Activated CD4-positive, alpha-beta T cell treated with anti-CD3 and anti-CD28 coated beads, Interleukin-2, Interleukin-4, amounts not matched to agents 100 ng/mL and 50 ng/mL, durations not matched to agents 16 hours and 8 hours (primary cell): ENCODE measurements at regions not wholly inside any gene's neighbourhood (a gene's known extent, or its start where the extent isn't known, plus 50 kb on each side); places are given as distances from the start of the nearest gene placed in this dataset.
"Not testable (repeated sequence)": the region's sequence is repeated elsewhere in the genome, so short reads cannot be mapped to it uniquely, and the experiment has no call there.

ENCODE experiments used
- DNase-seq: peaks from one replicate; pipeline ENCODE4 v3.0.0-alpha.2; 2020; ENCODE audit warnings: low spot score

DNA sequence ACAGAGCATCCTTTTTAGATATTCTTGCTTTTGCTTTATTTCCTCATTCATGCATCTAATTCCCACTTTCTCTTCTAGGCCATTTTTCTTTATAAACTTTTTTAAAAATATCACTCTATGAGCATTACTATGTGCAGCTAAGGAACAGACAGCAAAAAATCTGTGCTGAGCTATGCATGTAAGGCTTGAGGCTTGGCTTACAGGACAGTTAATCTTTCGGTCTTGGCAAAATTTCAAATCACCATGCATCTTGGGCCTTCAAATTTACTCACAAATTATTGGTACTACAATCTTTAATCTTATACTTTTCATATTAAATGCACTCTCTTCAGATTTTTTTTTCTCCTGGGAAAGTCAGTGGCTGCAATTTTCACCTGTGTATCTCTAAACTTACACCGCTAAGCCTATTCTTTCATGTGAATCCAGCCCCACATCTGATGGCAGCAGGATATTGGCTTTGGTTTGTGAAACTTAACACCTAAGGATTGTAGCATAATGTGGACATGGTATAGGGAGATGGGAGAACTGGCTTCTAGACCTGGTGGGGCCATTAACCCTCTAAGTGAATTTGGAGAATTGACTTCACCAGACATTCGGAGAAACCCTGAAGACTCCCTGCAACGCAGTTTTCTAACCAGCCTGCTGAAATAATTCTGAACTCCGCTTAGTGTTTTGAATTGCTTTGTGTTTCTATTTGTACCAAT is 278.3 kb downstream of the SPRY1 start:
- DNase-seq = no peak

DNA sequence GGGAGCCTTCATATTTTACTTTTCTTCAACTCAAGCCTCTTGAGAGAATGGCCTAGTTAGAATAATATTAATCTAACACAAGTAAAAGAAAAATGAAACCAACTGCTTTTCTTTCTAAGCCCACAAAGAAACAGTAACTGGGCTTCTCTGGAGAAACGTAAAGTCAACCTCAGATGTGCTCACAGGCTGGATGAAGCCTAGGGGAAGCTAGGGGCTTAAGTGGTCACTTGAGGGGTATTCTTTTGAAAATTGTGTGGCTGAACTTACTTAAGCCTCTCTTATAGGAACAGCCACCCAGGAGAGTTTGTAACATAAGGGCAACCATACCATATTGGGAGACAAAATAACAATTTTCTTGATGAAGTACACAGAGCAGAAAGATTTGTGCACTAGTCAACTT is 279.0 kb downstream of the SPRY1 start:
- no peak for DNase-seq

DNA sequence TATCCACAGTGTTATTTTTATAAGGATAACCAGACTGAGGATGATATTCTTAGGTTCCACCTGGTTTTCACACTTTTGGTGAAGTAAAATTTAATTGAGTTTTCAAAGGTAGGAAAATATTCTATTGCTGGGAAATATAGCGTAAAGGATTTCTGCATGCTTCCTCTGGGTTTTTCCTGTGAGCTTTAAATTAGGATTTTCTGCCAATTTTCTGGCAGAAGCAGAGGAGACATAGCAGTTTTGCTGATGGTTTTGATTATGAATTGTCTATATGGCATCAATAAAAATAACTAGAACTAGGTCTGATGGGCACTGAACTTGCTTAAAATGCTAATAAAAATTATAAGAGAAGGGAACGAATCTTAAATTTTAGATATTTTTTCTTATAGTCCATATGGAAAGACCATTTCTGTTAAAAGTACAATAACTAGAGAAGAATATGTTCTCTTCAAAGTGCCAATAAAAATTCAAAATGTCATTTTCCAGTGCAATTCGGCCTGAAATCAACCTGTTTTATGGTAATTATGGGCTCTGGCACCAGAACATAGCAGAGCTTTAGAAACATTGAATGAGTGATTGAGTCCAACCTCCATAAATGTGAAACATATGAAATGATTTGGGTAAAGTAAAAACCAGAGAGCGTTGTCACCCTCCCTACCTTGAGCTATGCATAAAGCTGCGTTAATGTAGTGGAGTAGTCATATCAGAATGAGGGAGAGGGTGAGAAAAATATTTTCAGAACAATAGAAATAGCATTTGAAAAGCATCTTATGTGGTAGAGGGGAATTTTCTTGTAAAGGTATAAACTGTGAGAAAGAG is 279.7 kb downstream of the SPRY1 start:
- no peak for DNase-seq

DNA sequence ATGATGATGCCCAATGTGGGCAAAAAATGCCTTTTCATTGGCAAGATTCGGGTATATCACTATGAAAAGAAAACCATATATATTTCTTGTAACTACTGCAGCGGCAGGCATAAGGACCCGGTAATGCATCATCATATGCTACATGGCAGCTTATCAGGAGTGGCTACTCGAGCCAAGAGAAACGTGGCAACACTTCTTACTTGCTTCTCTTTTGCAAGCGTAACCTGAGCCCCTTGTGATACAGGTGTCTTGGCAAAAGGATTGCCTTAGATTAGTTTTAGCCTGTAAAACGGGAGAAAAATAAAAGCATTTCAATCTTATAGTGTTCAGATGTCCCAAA is 280.3 kb downstream of the SPRY1 start:
- no peak for DNase-seq

DNA sequence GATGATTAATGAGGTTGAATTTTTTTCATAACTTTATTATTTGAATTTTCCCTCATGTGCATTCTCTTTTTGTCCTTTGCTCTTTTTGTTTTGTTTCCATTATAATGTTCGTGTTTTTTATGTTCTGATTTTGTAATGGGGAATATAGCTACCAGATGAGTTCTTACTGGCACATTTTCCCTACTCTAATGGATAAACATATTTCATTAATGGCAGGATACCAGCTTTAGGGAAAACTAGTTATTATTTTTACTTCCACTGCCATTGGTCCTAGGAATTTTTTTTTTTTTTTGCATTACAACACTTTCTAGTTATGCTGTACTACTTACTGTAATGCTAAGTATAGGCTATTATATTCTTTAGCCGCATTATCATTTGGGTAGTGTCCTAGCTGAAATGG is 286.3 kb downstream of the SPRY1 start:
- no peak for DNase-seq

DNA sequence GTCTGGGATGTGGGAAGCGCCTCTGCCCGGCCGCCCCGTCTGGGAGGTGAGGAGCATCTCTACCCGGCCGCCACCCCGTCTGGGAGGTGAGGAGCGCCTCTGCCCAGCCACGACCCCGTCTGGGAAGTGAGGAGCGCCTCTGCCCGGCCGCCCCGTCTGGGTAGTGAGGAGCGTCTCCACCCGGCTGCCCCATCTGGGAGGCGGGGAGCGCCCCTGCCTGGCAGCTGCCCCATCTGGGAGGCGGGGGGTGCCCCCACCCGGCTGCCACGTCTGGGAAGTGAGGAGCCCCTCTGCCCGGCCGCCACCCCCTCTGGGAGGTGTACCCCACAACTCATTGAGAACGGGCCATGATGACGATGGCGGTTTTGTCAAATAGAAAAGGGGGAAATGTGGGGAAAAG is 288.3 kb downstream of the SPRY1 start:
- DNase-seq = not testable (repeated sequence)

DNA sequence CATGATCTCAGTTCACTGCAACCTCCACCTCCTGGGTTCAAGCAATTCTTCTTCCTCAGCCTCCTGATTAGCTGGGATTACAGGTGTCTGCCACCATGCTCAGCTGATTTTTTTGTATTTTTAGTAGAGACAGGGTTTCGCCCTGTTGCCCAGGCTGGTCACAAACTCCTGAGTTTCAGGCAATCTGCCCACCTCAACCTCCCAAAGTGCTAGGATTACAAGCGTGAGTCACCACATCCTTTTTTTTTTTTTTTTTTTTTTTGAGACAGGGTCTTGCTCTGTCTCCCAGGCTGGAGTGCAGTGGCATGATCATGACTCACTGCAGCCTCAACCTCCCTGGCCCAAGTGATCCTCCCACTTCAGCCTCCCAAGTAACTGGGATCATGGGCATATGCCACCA is 298.9 kb downstream of the SPRY1 start:
- DNase-seq = not testable (repeated sequence)

DNA sequence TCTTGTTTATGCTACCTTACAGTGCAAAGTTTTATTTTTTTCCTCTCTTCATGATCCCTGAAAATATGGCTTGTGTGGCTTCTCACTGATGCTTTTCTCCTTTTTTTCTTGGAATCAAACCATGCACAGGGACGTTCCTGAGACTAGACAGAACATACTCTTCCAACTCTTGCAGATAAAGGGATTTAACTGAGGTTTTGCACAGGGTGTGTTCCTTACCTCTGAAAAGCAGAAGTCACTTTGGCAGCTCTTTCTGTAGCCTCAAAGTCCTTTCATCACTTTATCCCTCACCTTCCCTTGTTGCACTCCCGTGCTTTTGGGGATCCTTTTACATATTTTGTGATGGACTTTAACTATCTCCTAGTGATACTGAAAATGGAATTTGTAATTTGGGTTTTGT is 300.1 kb downstream of the SPRY1 start:
- DNase-seq = no peak

DNA sequence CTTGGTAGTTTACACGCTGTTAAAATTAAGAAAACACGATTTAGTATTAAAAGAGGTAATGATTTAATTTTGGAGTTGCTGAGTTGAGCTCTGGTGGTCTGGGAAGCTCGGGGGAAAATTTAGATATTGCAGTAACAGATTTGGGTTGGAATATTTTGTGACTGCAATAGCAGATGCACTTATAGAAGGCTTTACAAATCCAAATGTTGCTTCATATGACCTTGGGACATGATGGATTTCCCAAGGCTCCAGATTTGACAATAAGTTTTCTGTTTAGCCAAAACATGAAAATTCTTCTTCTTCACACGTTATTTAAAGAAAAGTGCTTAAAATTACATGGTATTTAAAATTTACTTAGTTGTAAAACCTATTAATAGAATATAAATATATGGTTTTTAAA is 302.0 kb downstream of the SPRY1 start:
- no peak for DNase-seq

DNA sequence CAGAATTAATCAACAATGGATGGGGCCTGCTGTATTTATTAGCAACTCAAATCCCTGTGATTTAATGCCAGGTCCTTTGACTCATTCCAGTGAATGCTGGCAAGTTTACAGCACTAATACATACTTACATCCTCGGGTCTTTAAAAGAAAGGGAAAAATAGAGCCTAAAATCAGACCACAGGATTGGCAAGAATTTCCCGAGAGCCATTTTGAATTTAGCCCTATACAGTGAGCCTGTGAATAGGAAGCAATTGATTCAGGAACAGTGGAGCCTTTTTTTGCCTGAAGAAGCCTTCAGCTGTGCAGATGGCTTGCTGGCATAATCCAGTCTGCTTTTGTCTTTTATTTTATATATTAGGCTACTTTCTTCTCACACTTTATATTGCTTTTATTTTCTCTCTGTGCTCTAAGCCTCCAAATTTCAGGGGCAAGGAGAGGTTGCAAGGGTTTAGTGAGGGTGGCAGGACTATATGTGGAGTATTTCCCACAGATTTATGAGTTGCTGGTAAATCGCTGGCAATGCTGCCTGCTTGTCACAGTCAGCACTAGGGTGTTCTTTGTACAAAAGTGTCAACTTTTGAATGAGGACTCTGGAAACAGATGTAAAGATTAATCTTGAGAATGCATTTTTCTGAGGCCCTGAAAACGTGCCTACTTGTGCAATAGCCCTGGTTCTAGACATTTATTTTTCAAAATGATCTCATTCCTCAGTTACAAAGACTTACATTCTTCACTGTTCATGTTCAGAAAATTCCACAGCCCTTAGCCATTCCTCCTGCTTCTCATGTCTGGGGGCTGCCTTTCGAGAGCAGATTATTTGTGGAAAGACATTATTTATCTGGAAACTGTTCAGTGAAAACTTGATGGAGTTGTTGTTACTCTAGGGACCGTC is 303.5 kb downstream of the SPRY1 start:
- no peak for DNase-seq

DNA sequence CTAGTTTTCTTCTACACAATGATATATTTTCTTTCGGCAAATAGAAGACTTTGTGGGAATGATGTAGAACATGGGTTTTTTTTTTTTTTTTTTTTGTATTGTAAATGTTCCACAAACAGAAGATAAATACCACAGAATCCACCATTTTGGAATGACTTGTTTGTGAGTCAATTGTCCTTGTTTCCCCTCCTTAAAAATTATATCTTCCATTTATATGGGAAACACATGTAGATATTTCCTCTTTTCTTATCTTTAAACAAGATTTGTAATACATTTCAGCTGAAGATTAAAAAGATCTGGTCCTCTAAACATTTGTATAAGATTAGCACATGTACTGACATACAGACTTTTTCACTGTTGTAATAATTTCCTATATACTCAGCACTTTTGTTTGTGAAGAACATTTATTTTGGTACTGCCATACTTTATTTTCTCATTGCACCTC is 304.6 kb downstream of the SPRY1 start:
- no peak for DNase-seq

DNA sequence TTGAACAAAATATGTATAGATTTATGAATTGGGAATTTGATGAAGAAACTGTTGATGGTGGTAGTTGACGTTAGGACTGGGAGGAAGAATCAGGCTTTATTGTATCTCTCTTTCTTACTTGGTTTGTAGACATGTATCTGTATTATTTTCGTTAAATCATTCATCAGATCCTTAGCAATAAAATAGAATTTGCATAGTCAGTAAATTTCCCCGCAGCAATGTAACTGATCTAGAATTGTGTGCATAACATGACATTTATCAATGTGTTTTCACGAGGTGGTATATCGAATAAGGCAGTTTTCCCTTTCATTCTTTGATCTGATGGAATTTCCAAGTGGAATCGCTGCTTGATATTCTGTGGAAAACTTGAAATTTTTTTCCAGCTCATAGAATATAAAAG is 308.8 kb downstream of the SPRY1 start:
- DNase-seq = no peak

DNA sequence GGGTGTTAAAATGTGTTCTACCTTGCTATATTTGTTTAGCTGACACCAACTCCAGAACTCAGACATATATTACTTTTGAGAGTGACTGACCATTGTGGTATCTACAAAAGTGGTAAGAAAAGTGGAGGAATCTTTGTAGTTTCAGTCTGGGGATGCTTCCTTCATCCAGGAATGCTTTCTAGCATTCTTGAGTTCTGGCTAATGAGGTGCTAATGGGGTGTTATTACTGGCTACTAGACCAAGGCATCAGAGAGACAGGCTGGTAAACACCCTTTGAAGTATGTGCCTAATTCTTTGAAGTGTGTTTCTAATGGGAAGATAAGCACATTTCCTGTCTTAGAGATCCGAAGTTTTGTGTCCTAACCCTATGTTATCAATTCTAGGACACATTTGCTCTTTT is 310.4 kb downstream of the SPRY1 start:
- DNase-seq = no peak

DNA sequence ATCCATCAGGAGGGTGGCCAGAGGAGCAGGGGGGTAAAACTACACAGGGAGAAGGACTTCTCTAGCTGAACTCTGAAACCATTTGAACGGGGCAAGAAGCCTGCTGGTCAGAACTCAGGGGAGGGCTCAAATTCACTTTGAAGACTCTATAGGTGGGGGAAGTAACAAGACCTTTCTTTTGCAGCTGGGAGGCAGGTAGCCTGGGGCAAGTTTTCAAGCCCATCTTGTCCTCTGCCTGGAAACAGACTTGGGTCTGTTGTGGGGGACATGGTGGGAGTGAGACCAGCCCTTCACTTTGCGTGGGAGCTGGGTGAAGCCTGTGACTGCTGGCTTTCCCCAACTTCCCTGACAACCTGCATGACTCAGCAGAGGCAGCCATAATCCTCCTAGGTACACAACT is 312.3 kb downstream of the SPRY1 start:
- DNase-seq = no peak

DNA sequence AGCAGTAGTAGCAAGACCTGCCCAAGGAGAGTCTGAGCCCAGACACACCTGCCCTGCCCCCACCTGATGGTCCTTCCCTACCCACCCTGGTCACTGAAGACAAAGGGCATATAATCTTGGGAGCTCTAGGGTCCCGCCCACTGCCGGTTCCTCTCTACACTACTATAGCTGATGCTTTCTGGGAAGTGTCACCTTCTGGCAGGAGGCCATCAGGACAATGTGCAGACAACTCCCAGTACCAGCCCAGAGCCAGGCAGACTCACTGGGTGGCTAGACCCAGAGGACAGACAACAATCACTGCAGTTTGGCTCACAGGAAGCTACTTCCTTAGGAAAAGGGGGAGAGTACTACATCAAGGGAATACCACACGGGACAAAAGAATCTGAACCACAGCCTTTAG is 312.7 kb downstream of the SPRY1 start:
- DNase-seq = no peak

DNA sequence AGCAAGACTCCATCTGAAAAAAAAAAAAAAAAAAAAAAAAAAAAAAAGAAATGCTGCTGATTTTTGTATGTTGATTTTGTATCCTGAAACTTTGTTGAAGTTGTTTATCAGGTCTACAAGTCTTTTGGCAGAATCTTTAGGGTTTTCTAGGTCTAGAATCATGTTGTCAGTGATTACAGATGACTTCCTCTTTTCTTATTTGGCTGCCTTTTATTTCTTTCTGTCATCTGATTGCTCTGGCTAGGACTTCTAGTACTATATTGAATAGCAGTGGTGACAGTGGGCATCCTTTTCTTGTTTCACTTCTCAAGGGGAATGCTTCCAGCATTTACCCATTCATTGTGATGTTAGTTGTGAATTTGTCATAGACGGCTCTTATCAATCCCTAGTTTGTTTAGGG is 334.4 kb downstream of the SPRY1 start:
- DNase-seq = no peak

DNA sequence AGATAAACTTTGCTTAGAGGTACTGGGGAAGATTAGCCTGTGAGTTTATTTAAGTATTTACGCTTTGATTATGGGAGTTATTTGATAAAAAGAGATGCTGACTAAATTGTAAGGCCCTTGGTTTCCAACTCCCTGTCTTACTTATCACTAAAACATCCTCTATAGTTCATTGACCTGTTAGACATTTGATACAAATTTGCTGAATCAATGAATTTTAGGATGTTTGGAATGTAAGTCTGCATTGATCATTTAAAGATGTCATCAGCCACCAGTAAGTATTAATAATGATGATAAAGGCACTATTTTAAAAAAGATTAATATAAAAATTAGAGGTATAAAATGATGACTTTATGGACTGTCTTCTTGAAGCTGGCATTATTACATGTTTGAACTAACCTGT is 340.6 kb downstream of the SPRY1 start:
- no peak for DNase-seq

DNA sequence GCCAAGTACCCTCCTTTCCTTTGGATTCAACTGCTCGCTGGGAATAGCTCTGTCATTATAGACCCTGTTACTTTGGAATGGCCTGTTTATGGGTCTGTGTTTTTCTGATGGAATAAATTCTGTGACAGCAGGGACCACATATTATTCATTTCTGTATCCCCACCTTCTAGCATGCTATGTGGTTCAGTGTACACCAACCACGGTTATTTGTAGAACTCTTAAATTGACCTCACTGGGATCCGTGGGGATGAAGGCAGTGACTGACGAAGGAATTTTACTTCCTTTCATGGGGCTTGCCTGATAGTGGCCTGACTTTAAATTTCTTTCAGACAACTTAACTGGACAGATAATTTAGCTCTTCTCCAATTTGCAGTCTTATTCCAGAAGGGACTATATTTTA is 343.2 kb downstream of the SPRY1 start:
- DNase-seq = no peak

DNA sequence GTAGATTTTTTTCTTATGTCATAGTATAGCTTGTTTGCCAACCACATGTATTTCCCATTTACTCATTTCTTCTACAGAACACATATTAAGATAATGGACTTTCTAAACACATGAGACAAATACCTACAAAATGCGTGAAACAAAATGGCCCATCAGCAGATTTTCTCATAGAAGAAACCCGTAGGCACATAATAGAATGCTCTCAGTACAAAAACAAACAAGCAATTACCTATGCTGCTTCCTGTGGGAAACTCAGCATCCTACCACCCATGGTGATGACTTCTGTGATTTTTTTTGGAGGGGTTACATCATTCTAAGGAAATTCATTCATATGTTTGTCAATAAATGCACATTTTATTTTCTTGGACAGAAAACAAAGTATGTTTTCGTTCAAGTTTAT is 343.6 kb downstream of the SPRY1 start:
- DNase-seq = no peak

DNA sequence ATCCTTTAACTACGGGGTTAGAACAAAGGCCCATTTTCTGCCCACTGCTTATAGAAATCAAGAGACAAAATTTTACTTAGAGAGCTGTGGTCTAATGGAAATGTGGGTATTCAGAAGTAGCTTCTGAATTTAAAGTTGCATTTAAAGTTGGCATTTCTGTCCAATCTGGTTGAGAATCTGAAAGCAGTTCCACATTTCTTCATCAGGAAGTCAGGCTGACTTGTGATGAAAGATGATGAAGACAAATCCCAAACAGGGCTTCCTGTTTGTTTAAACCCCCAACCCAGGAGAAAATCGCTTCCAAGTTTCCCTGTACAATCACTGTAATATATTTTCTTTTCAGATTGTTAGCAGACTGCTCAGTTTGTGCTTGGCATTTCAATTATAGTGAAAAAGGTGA is 345.3 kb downstream of the SPRY1 start:
- no peak for DNase-seq

DNA sequence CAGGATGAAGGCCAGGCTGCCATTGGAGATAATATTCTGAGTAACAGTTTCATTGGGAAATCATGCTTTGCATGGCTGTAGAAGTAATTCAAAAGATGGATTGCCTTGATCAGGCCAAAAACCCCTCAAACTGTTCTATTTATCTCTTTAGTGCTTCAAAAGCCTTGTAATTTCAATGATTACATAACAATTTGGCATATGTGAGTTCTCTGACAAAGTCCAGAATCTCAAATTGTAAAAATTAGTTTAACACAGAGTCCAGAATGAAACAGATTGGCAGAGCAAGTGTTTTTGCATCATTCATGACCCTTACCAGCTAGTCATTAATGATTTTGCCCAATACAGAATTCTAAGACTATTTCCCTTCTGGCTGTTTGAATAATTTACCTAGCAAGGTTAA is 347.3 kb downstream of the SPRY1 start:
- DNase-seq = no peak

DNA sequence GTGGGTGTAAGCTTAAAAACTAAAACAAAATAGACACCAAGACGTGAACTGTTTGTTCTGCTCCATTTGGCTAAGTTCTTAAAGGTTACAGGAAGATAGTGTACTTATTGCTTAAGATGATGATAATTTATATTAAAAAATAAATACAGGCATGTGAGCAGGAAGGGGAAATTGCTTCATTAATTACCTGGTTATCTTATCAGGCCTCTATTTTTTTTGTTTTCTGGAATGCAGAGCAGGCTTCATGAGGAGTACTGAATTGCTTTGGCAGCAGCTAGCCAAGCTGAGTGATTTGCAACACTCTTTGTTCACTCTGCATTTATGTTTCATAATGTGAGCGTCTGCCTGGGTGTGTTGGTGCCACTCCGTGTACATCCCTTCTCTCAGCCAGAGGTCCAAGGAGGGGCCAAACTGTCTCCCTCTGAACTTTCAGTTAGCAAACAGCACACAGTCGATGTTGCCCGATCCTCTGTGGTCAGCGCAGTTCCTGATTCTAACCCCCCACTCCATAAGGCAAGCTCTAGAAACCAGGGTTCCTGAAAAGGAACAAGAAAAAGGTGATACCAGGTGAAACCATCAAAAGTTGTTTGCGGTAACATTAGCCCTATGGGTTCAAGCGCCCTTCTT is 348.2 kb downstream of the SPRY1 start:
- DNase-seq = no peak
